K562 (cell line): ENCODE measurements at regions not wholly inside any gene's neighbourhood (a gene's known extent, or its start where the extent isn't known, plus 50 kb on each side); places are given as distances from the start of the nearest gene placed in this dataset.
A peak's percentile ranks its signal among the peaks of the same experiment; 100 is the strongest.

ENCODE experiments used
- ATAC-seq: fragments of 200-7000 bp; cut with Tn5 transposase; 3 replicates; pipeline ENCODE4 v1.9.1; 2020; ENCODE audit warnings: moderate library complexity
- BruUV-seq: library from RNA; stranded (reverse); fragments of 400-500 nt; replicated peaks from 2 replicates; lab custom pipeline; 2021; lab: Mats Ljungman, UMichigan
- CTCF ChIA-PET: fragments of 300-600 bp; formaldehyde crosslinking; extraction: SDS; loops from one replicate; lab custom pipeline; 2021; ENCODE audit warnings: low intra/inter-chr PET ratio; lab: Yijun Ruan, JAX
- POLR2A ChIA-PET: fragments of 300-600, 350-650 bp; sonication (Branson Sonifier 250); formaldehyde crosslinking; extraction: SDS; loops from one replicate; lab custom pipeline; 2021; ENCODE audit warnings: antibody characterized with exemption, inconsistent platforms; lab: Yijun Ruan, JAX
- DNase-seq, 4 experiments: peaks; one replicate each; pipeline versions ENCODE4 v3.0.0 to v3.0.0-alpha.2; 2011 to 2018; ENCODE audit warnings: low spot score in 3 of 4, mixed read lengths in 3 of 4; ENCODE audit errors: extremely low read depth in 1 of 4
- FAIRE-seq: peaks from 2 replicates; lab custom pipeline; 2011; peaks lifted over from hg19 to GRCh38; lab: Jason Lieb, UNC
- H2AFZ ChIP-seq: 2 replicates; pipeline ENCODE4 v1.6.0; 2011; ENCODE audit warnings: low read depth, low read length, control low read depth, inconsistent platforms
- H3K27ac ChIP-seq: fragments of 200-600 bp; 3 replicates; pipeline ENCODE4 v1.8.0; 2011; ENCODE audit warnings: low read depth, mild to moderate bottlenecking, control low read depth, inconsistent platforms, low read length, moderate library complexity, mixed read lengths; ENCODE audit errors: extremely low read depth
- H3K27me3 ChIP-seq, 2 experiments: fragments of 300-600 bp in 1 of 2; 2 replicates in 1 of 2; 3 replicates in 1 of 2; pipeline versions ENCODE4 v1.6.0 to v1.8.0; 2011; ENCODE audit warnings: inconsistent platforms in 2 of 2, low read length in 2 of 2, mild to moderate bottlenecking in 1 of 2, mixed read lengths in 1 of 2, moderate library complexity in 1 of 2; ENCODE audit not compliant: control insufficient read depth in 2 of 2, insufficient read depth in 2 of 2
- H3K36me3 ChIP-seq: fragments of 300-600 bp; 3 replicates; pipeline ENCODE4 v1.8.0; 2011; ENCODE audit warnings: mild to moderate bottlenecking, low read length, inconsistent platforms; ENCODE audit not compliant: control insufficient read depth, insufficient read depth
- H3K4me1 ChIP-seq, 2 experiments: fragments of 200-600 bp in 1 of 2; replicated peaks in 1 of 2; 2 replicates in 1 of 2; 3 replicates in 1 of 2; pipeline versions ENCODE4 v1.5.1 to v1.8.0; 2011; ENCODE audit warnings: inconsistent platforms in 2 of 2, low read length in 2 of 2, mild to moderate bottlenecking in 1 of 2, mixed read lengths in 1 of 2, moderate library complexity in 1 of 2; ENCODE audit not compliant: control insufficient read depth in 2 of 2, insufficient read depth in 2 of 2
- H3K4me2 ChIP-seq: 2 replicates; pipeline ENCODE4 v1.6.1; 2011; ENCODE audit warnings: low read length, control low read depth, inconsistent platforms, mixed read lengths; ENCODE audit not compliant: insufficient read depth
- H3K4me3 ChIP-seq: fragments of 200-600 bp; sonication (generic), shearing (Covaris generic); 2 replicates; pipeline ENCODE4 v1.5.1; 2016; ENCODE audit warnings: control low read depth, inconsistent platforms
- H3K79me2 ChIP-seq: fragments of 200-600 bp; 3 replicates; pipeline ENCODE4 v1.8.0; 2011; ENCODE audit warnings: low read length, inconsistent platforms; ENCODE audit not compliant: control insufficient read depth, insufficient read depth
- H3K9ac ChIP-seq, 2 experiments: 2 replicates each; pipeline versions ENCODE4 v1.6.0 to v1.6.1; 2011; ENCODE audit warnings: low read depth in 2 of 2, low read length in 2 of 2, control low read depth in 1 of 2, inconsistent platforms in 1 of 2, mild to moderate bottlenecking in 1 of 2, mixed read lengths in 1 of 2; ENCODE audit not compliant: insufficient read depth in 1 of 2
- H3K9me1 ChIP-seq: one replicate; pipeline ENCODE4 v1.6.0; 2011; ENCODE audit warnings: inconsistent platforms, mild to moderate bottlenecking, low read length, moderate library complexity; ENCODE audit not compliant: control insufficient read depth, insufficient read depth
- H3K9me3 ChIP-seq: replicated peaks from 2 replicates; pipeline ENCODE4 v1.5.1; 2011; ENCODE audit warnings: low read depth, low read length, inconsistent platforms; ENCODE audit not compliant: control insufficient read depth, insufficient read depth
- H4K20me1 ChIP-seq: replicated peaks from 2 replicates; pipeline ENCODE4 v1.6.1; 2011; ENCODE audit warnings: low read length, inconsistent platforms, mixed read lengths; ENCODE audit not compliant: control insufficient read depth, insufficient read depth
- ELF1 ChIP-seq: fragments of 200-800 bp; sonication (Bioruptor generic); IDR thresholded peaks from 2 replicates; pipeline ENCODE4 v1.6.1; 2016; ENCODE audit warnings: missing genetic modification characterization, missing compliant biosample characterization
- PTTG1 ChIP-seq: fragments of 450-650 bp; IDR thresholded peaks from 2 replicates; pipeline ENCODE4 v1.6.1; 2016; ENCODE audit warnings: low read depth, mild to moderate bottlenecking, missing genetic modification characterization, missing compliant biosample characterization
- RBM22 ChIP-seq: fragments of 200-400 bp; formaldehyde crosslinking; IDR thresholded peaks from 2 replicates; pipeline ENCODE4 v1.6.1; 2018; ENCODE audit warnings: low read length, low read depth; ENCODE audit not compliant: poor library complexity, severe bottlenecking
- SRF ChIP-seq, 2 experiments: fragments of 250-450, 450-650 bp in 1 of 2; sonication (Bioruptor Pico) in 1 of 2; sonication (generic) in 1 of 2; formaldehyde crosslinking; IDR thresholded peaks; 2 replicates each; pipeline versions ENCODE4 v1.5.0 to v1.5.1; 2020 to 2022; ENCODE audit warnings: mild to moderate bottlenecking in 1 of 2, missing genetic modification reagents in 1 of 2
- TCF7L2 ChIP-seq: fragments of 150-350 bp; IDR thresholded peaks from 2 replicates; pipeline ENCODE4 v1.6.1; 2016; ENCODE audit warnings: low read depth, mild to moderate bottlenecking, low read length, moderate library complexity
- TFE3 ChIP-seq: fragments of 450-650 bp; formaldehyde crosslinking; IDR thresholded peaks from 2 replicates; pipeline ENCODE4 v1.4.0; 2020; ENCODE audit warnings: mild to moderate bottlenecking, mixed read lengths
- U2AF2 ChIP-seq: fragments of 200-400 bp; formaldehyde crosslinking; optimal IDR thresholded peaks from 2 replicates; pipeline ENCODE3; 2017; ENCODE audit warnings: low read depth, mild to moderate bottlenecking, low read length
- WGBS: fragments of 100-300 bp; shearing (Covaris generic); methylation state at CpG from one replicate; pipeline ENCODE4 v1.1.6; 2016; ENCODE audit warnings: low coverage, mixed read lengths; ENCODE audit not compliant: insufficient coverage; ENCODE audit errors: missing lambda C conversion rate; 5-methylcytosine and 5-hydroxymethylcytosine counted together
- in situ Hi-C: fragments of 300-500 bp; cut with MboI; formaldehyde crosslinking; loops from 4 replicates; pipeline ENCODE4 v1.15.0; 2018; ENCODE audit warnings: inconsistent platforms, mixed read lengths
- intact Hi-C: fragments of 100-400 bp; cut with micrococcal nuclease; formaldehyde crosslinking; loops from 2 replicates; pipeline ENCODE4 v1.14.2; 2022

GRCh38 chr13:80050252-80050651 is 290.7 kb downstream of the SPRY2 start:
- intact Hi-C loops (no loop called here), in situ Hi-C loops (no loop called here)
- ATAC-seq (no peak), DNase-seq (no peak), FAIRE-seq (no peak)
- Histone ChIP-seq H3K9me1 (no peaks in the 10 kb centered on the region), H3K4me3 (no peak overlapping the region), H3K4me1 (no peaks in the 10 kb centered on the region), H3K9ac (no peak overlapping the region), H4K20me1 (no peaks in the 10 kb centered on the region), H3K27ac (no peak overlapping the region), H3K36me3 (no peaks in the 10 kb centered on the region), H3K27me3 (no peaks in the 10 kb centered on the region), H3K9me3 (no peaks in the 10 kb centered on the region), H3K79me2 (no peaks in the 10 kb centered on the region), H3K4me2 (no peak overlapping the region), H2AFZ (no peak overlapping the region)
- 0% methylated on average over 1 of the region's 1 CpG for WGBS
- ChIA-PET POLR2A (no interaction called here), CTCF (no interaction called here)
- no TSS peak for BruUV-seq
- TF ChIP-seq RBM22 (no peak), TFE3 (peak; percentile 52), PTTG1 (no peak), ELF1 (tag) (no peak), SRF (CRISPR knock-in tag; IDR thresholded peaks at IDR 0.05) (no peak), TCF7L2 (no peak), U2AF2 (no peak)
